ENCODE measurements at regions not wholly inside any gene's neighbourhood (a gene's known extent, or its start where the extent isn't known, plus 50 kb on each side); places are given as distances from the start of the nearest gene placed in this dataset.
A peak's percentile ranks its signal among the peaks of the same experiment; 100 is the strongest.

- no peaks in the 10 kb centered on the region for H3K36me3 ChIP-seq (replicated peaks in 1 of 2; ENCODE audit: control insufficient read depth in 1 of 2, insufficient read depth in 2 of 2, low read length in 2 of 2)
- no peaks in the 10 kb centered on the region for H3K27me3 ChIP-seq (ENCODE audit: control insufficient read depth in 1 of 2, insufficient read depth in 2 of 2, low read length in 2 of 2)
- no peaks in the 10 kb centered on the region for H3K9me3 ChIP-seq (ENCODE audit: low read length)
- no TSS peak for BruUV-seq (replicated peaks)
- H4K20me1 ChIP-seq (ENCODE audit: insufficient read depth, low read length): no peaks in the 10 kb centered on the region
- H3K79me2 ChIP-seq (ENCODE audit: insufficient read depth, low read length): no peaks in the 10 kb centered on the region
- H2AFZ ChIP-seq (ENCODE audit: low read length): no peak overlapping the region
- H3K4me2 ChIP-seq (ENCODE audit: low read depth, low read length): no peak overlapping the region
- TF ChIP-seq ATF7 (IDR thresholded peaks at IDR 0.05): peak; percentile 91
- no peak for TF ChIP-seq ATF7 (CRISPR knock-in tag; IDR thresholded peaks at IDR 0.05)
- TF ChIP-seq ZNF780A (CRISPR knock-in tag; IDR thresholded peaks at IDR 0.05): no peak
- DNase-seq (ENCODE audit: low spot score) (no peak), ATAC-seq (no peak), FAIRE-seq (no peak)
- no peak overlapping the region for H3K4me3 ChIP-seq (replicated peaks in 1 of 3; ENCODE audit: insufficient read depth in 1 of 3, low read depth in 2 of 3, low read length in 3 of 3)
- ChIA-PET CTCF (ENCODE audit: low intra/inter-chr PET ratio, low total read pairs) (no interaction called here), POLR2A (no interaction called here)
- intact Hi-C loops (cut with micrococcal nuclease; ENCODE audit: unreplicated experiment): no loop called here
- H3K27ac ChIP-seq (ENCODE audit: extremely low read length, insufficient read depth, low read length): no peak overlapping the region
- no peak overlapping the region for H3K9ac ChIP-seq (ENCODE audit: insufficient read depth, low read depth, low read length)
- H3K4me1 ChIP-seq (ENCODE audit: insufficient read depth, low read length): no peaks in the 10 kb centered on the region
- in situ Hi-C loops (cut with HindIII; ENCODE audit: extremely low pct_ligation_motif_present, low pct_unique_long_range_greater_than_20kb): no loop called here
Observed at GRCh38 chr9:115900698-115901097, 252.9 kb upstream of the PAPPA start.

- no peak overlapping the region for H3K4me3 ChIP-seq (replicated peaks in 1 of 3; ENCODE audit: insufficient read depth in 1 of 3, low read depth in 2 of 3, low read length in 3 of 3)
- no TSS peak for BruUV-seq (replicated peaks)
- no peak for FAIRE-seq
- no peak overlapping the region for H3K27ac ChIP-seq (ENCODE audit: extremely low read length, insufficient read depth, low read length)
- no peaks in the 10 kb centered on the region for H3K4me1 ChIP-seq (ENCODE audit: insufficient read depth, low read length)
- no peak overlapping the region for H3K4me2 ChIP-seq (ENCODE audit: low read depth, low read length)
- no peaks in the 10 kb centered on the region for H4K20me1 ChIP-seq (ENCODE audit: insufficient read depth, low read length)
- no peak for TF ChIP-seq KLF6 (CRISPR knock-in tag; IDR thresholded peaks at IDR 0.05)
- TF ChIP-seq ZNF503 (CRISPR knock-in tag; IDR thresholded peaks at IDR 0.05): no peak
- no peak overlapping the region for H3K9ac ChIP-seq (ENCODE audit: insufficient read depth, low read depth, low read length)
- no peak for ATAC-seq
- H3K9me3 ChIP-seq (ENCODE audit: low read length): no peaks in the 10 kb centered on the region
- H3K36me3 ChIP-seq (replicated peaks in 1 of 2; ENCODE audit: control insufficient read depth in 1 of 2, insufficient read depth in 2 of 2, low read length in 2 of 2): no peaks in the 10 kb centered on the region
- no peak for DNase-seq (ENCODE audit: low spot score)
- no peaks in the 10 kb centered on the region for H3K79me2 ChIP-seq (ENCODE audit: insufficient read depth, low read length)
- 15% methylated on average over 2 of the region's 2 CpGs for WGBS (ENCODE audit: low lambda C conversion rate)
- intact Hi-C loops (cut with micrococcal nuclease; ENCODE audit: unreplicated experiment) (no loop called here), in situ Hi-C loops (cut with HindIII; ENCODE audit: extremely low pct_ligation_motif_present, low pct_unique_long_range_greater_than_20kb) (no loop called here)
- ChIA-PET POLR2A (no interaction called here), CTCF (ENCODE audit: low intra/inter-chr PET ratio, low total read pairs) (no interaction called here)
- no peaks in the 10 kb centered on the region for H3K27me3 ChIP-seq (ENCODE audit: control insufficient read depth in 1 of 2, insufficient read depth in 2 of 2, low read length in 2 of 2)
- no peak overlapping the region for H2AFZ ChIP-seq (ENCODE audit: low read length)
Observed at GRCh38 chr9:115910959-115911358, 242.6 kb upstream of the PAPPA start.
